ENCODE measurements at regions not wholly inside any gene's neighbourhood (a gene's known extent, or its start where the extent isn't known, plus 50 kb on each side); places are given as distances from the start of the nearest gene placed in this dataset.

DNA sequence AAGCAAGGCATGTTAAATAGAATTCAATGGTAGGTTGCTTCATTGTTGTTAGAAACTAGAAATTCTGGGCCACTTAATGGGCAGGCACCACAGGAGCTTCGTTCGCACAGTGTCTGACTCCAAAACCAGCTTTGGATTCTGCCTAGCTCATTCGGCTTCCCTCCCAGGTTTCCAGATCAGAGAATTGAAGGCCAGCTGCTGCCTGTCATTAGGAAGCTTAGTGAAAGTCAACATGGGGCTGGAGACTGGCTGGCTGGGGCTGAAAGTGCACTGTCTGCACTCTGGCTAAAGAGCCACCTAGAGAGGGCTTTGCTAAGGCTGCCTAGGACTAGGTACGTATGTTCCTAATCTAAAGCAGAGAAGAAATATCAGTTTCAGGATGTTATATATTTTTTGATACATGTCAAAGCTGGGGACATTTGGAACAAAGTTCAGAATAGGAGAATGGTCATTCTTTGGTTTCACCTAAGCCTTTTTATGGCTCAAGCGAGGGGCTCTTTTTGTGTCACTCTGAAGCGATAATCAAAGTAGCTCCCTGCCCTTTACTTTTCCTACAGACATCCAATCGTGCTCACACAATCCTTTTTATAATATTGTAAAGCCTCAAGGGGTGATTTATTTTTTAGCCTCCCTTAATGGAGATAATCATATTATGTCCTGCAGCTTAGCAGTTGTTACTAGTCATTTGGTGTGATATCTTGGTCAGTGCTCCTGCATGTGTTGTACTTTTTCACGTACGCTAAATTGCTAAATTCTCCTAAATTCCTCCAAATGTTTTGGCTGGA is 238.5 kb upstream of the NAV3 start:
- TF ChIP-seq, protein P1, sequence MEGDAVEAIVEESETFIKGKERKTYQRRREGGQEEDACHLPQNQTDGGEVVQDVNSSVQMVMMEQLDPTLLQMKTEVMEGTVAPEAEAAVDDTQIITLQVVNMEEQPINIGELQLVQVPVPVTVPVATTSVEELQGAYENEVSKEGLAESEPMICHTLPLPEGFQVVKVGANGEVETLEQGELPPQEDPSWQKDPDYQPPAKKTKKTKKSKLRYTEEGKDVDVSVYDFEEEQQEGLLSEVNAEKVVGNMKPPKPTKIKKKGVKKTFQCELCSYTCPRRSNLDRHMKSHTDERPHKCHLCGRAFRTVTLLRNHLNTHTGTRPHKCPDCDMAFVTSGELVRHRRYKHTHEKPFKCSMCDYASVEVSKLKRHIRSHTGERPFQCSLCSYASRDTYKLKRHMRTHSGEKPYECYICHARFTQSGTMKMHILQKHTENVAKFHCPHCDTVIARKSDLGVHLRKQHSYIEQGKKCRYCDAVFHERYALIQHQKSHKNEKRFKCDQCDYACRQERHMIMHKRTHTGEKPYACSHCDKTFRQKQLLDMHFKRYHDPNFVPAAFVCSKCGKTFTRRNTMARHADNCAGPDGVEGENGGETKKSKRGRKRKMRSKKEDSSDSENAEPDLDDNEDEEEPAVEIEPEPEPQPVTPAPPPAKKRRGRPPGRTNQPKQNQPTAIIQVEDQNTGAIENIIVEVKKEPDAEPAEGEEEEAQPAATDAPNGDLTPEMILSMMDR (IDR thresholded peaks at IDR 0.05; ENCODE audit: low read depth, low read length, missing control alignments): no peak
- DNase-seq (ENCODE audit: extremely low read depth, low read depth): no peak
- no peak overlapping the region for H3K4me3 ChIP-seq (replicated peaks; ENCODE audit: low read depth, low read length)

DNA sequence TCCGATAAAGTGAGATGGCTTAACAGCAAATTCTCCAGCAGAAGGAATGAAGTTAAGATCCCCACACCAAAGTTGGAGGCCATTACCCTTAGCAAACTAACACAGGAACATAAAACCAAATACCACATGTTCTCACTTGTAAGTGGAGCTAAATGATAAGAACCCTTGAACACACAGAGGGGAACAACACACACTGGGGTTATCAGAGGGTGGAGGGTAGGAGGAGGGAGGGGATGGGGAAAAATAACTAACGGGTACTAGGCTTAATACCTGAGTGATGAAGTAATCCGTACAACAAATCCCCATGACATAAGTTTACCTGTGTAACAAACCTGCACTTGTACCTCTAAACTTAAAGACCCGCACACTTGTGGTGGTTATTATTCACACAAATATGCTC is 240.4 kb upstream of the NAV3 start:
- DNase-seq (ENCODE audit: extremely low read depth, low read depth): no peak
- H3K4me3 ChIP-seq (replicated peaks; ENCODE audit: low read depth, low read length): no peak overlapping the region
- TF ChIP-seq, protein P1 (IDR thresholded peaks at IDR 0.05; ENCODE audit: low read depth, low read length, missing control alignments): no peak

GRCh38 chr12:77584860-77585259 is 245.8 kb upstream of the NAV3 start:
- no peak overlapping the region for H3K4me3 ChIP-seq (replicated peaks; ENCODE audit: low read depth, low read length)
- DNase-seq (ENCODE audit: extremely low read depth, low read depth): no peak
- TF ChIP-seq, protein P1 (IDR thresholded peaks at IDR 0.05; ENCODE audit: low read depth, low read length, missing control alignments): no peak

GRCh38 chr12:77578466-77579220 is 252.1 kb upstream of the NAV3 start:
- no peak overlapping the region for H3K4me3 ChIP-seq (replicated peaks; ENCODE audit: low read depth, low read length)
- no peak for DNase-seq (ENCODE audit: extremely low read depth, low read depth)
- TF ChIP-seq, protein P1 (IDR thresholded peaks at IDR 0.05; ENCODE audit: low read depth, low read length, missing control alignments): no peak

DNA sequence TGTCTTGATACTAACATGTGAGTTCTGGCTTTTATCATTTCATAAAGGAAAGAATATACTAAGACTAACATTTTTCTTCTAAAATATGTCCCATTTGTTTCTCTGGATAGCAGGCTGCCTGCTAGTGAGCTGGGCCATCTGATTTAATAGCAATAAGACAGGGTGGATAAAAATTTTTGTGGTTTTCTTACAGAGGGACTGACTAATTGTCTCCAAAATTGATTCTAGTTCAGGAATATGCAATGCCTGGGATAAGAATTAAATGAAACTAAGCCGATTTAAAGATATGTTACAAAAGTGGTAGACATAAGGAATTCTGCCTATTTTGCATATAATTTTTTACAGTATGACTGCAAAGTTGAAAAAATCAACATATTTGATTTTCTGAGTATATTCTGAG is 252.9 kb upstream of the NAV3 start:
- TF ChIP-seq, protein P1 (IDR thresholded peaks at IDR 0.05; ENCODE audit: low read depth, low read length, missing control alignments): no peak
- no peak for DNase-seq (ENCODE audit: extremely low read depth, low read depth)

GRCh38 chr12:77575376-77575919 is 255.2 kb upstream of the NAV3 start:
- DNase-seq (ENCODE audit: extremely low read depth, low read depth): no peak
- TF ChIP-seq, protein P1 (IDR thresholded peaks at IDR 0.05; ENCODE audit: low read depth, low read length, missing control alignments): no peak
- H3K4me3 ChIP-seq (replicated peaks; ENCODE audit: low read depth, low read length): no peak overlapping the region

More for the DNA sequence above, 252.9 kb upstream of the NAV3 start:
- H3K4me3 ChIP-seq (replicated peaks; ENCODE audit: low read depth, low read length): no peak overlapping the region
